Hepatocyte (in vitro differentiated cells): ENCODE measurements at regions not wholly inside any gene's neighbourhood (a gene's known extent, or its start where the extent isn't known, plus 50 kb on each side); places are given as distances from the start of the nearest gene placed in this dataset.

Experiments used
- DNase-seq: peaks from one replicate; pipeline ENCODE4 v3.0.0-alpha.2; 2016; ENCODE audit warnings: low spot score
- H2AFZ ChIP-seq: fragments of 200-600 bp; sonication (generic); 2 replicates; pipeline ENCODE4 v1.6.0; 2016; ENCODE audit warnings: antibody characterized with exemption, mild to moderate bottlenecking
- H3K27ac ChIP-seq: fragments of 200-600 bp; sonication (generic); 2 replicates; pipeline ENCODE4 v1.5.1; 2016; ENCODE audit warnings: mild to moderate bottlenecking
- H3K27me3 ChIP-seq: fragments of 200-600 bp; sonication (generic); 2 replicates; pipeline ENCODE4 v1.6.1; 2016
- H3K36me3 ChIP-seq: fragments of 200-600 bp; sonication (generic); replicated peaks from 2 replicates; pipeline ENCODE4 v1.5.1; 2016; ENCODE audit warnings: low read depth; ENCODE audit not compliant: insufficient read depth
- H3K4me1 ChIP-seq: fragments of 200-600 bp; sonication (generic); 2 replicates; pipeline ENCODE4 v1.5.1; 2016; ENCODE audit warnings: mild to moderate bottlenecking, moderate library complexity; ENCODE audit not compliant: insufficient read depth
- H3K4me2 ChIP-seq: fragments of 200-600 bp; sonication (generic); 2 replicates; pipeline ENCODE4 v1.6.0; 2016
- H3K4me3 ChIP-seq: fragments of 200-600 bp; sonication (generic); 2 replicates; pipeline ENCODE4 v1.5.1; 2016; ENCODE audit warnings: mild to moderate bottlenecking
- H3K79me2 ChIP-seq: fragments of 200-600 bp; sonication (generic); 2 replicates; pipeline ENCODE4 v1.6.0; 2017; ENCODE audit warnings: mild to moderate bottlenecking
- H3K9me2 ChIP-seq: fragments of 200-600 bp; sonication (generic); replicated peaks from 2 replicates; pipeline ENCODE4 v1.6.0; 2017; ENCODE audit warnings: mild to moderate bottlenecking; ENCODE audit not compliant: insufficient read depth
- H3K9me3 ChIP-seq: fragments of 200-600 bp; sonication (generic); 2 replicates; pipeline ENCODE4 v1.5.1; 2016; ENCODE audit warnings: low read depth, mild to moderate bottlenecking
- H4K20me1 ChIP-seq: fragments of 200-600 bp; sonication (generic); 2 replicates; pipeline ENCODE4 v1.6.0; 2016; ENCODE audit warnings: mild to moderate bottlenecking; ENCODE audit not compliant: insufficient read depth, poor library complexity, severe bottlenecking
- EZH2 ChIP-seq: fragments of 200-600 bp; sonication (generic); IDR thresholded peaks from 2 replicates; pipeline ENCODE4 v1.6.1; 2016; ENCODE audit warnings: antibody characterized with exemption, mild to moderate bottlenecking, borderline replicate concordance
- EZH2phosphoT487 ChIP-seq: fragments of 200-600 bp; sonication (generic); IDR thresholded peaks from one replicate; pipeline ENCODE4 v1.6.1; 2018; ENCODE audit warnings: antibody characterized with exemption, mild to moderate bottlenecking, low read depth, moderate library complexity; ENCODE audit not compliant: unreplicated experiment, severe bottlenecking
- WGBS: methylation state at CpG from one replicate; pipeline ENCODE4 v1.1.6; 2016; ENCODE audit warnings: low lambda C conversion rate; ENCODE audit errors: missing lambda C conversion rate; 5-methylcytosine and 5-hydroxymethylcytosine counted together
- TF ChIP-seq, protein P1 (sequence below): fragments of 200-600 bp; sonication (generic); IDR thresholded peaks from 2 replicates; pipeline ENCODE4 v1.5.1; 2016; ENCODE audit warnings: antibody characterized with exemption, mild to moderate bottlenecking; ENCODE audit not compliant: poor library complexity

DNA sequence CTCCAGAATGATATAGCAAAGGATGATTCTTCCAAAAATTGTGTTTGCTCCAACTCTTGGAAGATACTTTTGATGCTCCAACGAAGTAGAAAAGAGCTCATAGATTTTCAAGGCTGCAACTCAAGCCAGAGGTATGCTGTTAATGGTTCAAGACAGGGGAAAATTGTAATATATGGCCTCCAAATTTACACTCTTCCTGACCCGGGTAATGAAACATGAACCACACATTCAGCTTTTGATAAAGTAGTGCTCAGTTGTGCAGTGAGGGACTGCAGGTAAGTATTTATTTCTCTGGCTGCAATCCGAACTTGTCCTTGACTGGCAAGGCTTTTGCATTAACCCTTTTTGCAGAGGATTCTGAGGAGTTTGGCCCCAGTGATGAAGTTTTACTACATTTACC is 446.4 kb downstream of the RASEF start:
- no peak overlapping the region for H3K4me2 ChIP-seq
- no peak overlapping the region for H2AFZ ChIP-seq
- 69% methylated on average over 3 of the region's 3 CpGs for WGBS
- no peaks in the 10 kb centered on the region for H4K20me1 ChIP-seq
- no peaks in the 10 kb centered on the region for H3K9me2 ChIP-seq
- DNase-seq: no peak
- H3K4me3 ChIP-seq: no peak overlapping the region
- no peaks in the 10 kb centered on the region for H3K36me3 ChIP-seq
- no peaks in the 10 kb centered on the region for H3K4me1 ChIP-seq
- no peaks in the 10 kb centered on the region for H3K27me3 ChIP-seq
- H3K9me3 ChIP-seq: no peaks in the 10 kb centered on the region
- TF ChIP-seq EZH2: no peak
- TF ChIP-seq EZH2phosphoT487: no peak
- TF ChIP-seq, protein P1, sequence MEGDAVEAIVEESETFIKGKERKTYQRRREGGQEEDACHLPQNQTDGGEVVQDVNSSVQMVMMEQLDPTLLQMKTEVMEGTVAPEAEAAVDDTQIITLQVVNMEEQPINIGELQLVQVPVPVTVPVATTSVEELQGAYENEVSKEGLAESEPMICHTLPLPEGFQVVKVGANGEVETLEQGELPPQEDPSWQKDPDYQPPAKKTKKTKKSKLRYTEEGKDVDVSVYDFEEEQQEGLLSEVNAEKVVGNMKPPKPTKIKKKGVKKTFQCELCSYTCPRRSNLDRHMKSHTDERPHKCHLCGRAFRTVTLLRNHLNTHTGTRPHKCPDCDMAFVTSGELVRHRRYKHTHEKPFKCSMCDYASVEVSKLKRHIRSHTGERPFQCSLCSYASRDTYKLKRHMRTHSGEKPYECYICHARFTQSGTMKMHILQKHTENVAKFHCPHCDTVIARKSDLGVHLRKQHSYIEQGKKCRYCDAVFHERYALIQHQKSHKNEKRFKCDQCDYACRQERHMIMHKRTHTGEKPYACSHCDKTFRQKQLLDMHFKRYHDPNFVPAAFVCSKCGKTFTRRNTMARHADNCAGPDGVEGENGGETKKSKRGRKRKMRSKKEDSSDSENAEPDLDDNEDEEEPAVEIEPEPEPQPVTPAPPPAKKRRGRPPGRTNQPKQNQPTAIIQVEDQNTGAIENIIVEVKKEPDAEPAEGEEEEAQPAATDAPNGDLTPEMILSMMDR: no peak
- no peaks in the 10 kb centered on the region for H3K79me2 ChIP-seq
- no peak overlapping the region for H3K27ac ChIP-seq

DNA sequence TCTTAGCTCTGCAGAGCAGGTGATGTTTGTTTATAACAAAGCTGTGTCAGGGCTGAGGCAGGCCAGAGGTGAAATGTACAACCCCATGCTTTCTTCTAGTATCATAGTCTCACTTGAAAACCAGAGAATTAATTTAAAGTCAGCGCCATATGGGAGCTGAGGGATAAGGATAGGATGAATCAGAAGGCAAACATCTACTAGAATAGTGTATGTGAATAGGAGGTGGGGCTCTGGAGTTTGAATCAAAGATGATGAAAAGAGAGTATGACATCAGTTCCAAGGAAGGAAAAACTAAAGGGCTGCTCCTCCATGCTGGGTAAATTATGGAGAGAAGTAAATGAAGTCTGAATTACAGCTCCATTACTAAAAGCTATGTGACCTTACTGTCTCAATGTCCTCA is 441.5 kb downstream of the RASEF start:
- no peaks in the 10 kb centered on the region for H3K9me3 ChIP-seq
- H3K9me2 ChIP-seq: no peaks in the 10 kb centered on the region
- TF ChIP-seq, protein P1: no peak
- TF ChIP-seq EZH2phosphoT487 (no peak), EZH2 (no peak)
- H3K4me1 ChIP-seq: no peaks in the 10 kb centered on the region
- no peaks in the 10 kb centered on the region for H3K36me3 ChIP-seq
- DNase-seq: no peak
- H3K27ac ChIP-seq: no peak overlapping the region
- no peak overlapping the region for H2AFZ ChIP-seq
- no peak overlapping the region for H3K4me3 ChIP-seq
- no peaks in the 10 kb centered on the region for H3K79me2 ChIP-seq
- WGBS: 85% methylated on average over 1 of the region's 1 CpG
- H3K4me2 ChIP-seq: no peak overlapping the region
- no peaks in the 10 kb centered on the region for H4K20me1 ChIP-seq
- no peaks in the 10 kb centered on the region for H3K27me3 ChIP-seq

DNA sequence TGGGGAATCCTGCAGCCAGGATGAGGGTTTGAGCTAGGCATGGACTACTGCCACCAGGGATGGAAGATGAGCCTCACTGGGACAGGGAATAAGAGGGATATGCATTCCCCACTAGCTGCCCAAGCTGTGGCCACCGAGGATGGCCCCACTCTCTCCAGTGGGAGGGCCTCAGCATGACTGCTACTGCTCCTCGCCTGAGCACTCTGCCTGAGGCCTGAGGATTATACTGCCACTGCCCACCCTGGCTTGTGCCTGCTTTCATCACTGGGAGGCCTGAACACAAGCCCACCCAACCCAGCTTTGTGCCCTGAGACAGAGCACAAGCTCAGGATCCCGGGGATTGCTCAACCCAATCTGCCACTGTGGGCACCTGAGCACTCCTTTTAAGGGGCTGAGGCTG is 425.6 kb downstream of the RASEF start:
- no peak for DNase-seq
- Histone ChIP-seq H3K4me1 (no peaks in the 10 kb centered on the region), H3K4me3 (no peak overlapping the region), H3K27me3 (no peaks in the 10 kb centered on the region), H3K27ac (no peak overlapping the region), H3K36me3 (no peaks in the 10 kb centered on the region), H2AFZ (no peak overlapping the region), H3K79me2 (no peaks in the 10 kb centered on the region), H4K20me1 (no peaks in the 10 kb centered on the region), H3K4me2 (no peak overlapping the region), H3K9me2 (no peaks in the 10 kb centered on the region), H3K9me3 (peaks cover 4% of the 10 kb centered on the region)
- 83% methylated on average over 3 of the region's 3 CpGs for whole genome bisulfite sequencing
- TF ChIP-seq, protein P1: no peak
- TF ChIP-seq EZH2 (no peak), EZH2phosphoT487 (no peak)

DNA sequence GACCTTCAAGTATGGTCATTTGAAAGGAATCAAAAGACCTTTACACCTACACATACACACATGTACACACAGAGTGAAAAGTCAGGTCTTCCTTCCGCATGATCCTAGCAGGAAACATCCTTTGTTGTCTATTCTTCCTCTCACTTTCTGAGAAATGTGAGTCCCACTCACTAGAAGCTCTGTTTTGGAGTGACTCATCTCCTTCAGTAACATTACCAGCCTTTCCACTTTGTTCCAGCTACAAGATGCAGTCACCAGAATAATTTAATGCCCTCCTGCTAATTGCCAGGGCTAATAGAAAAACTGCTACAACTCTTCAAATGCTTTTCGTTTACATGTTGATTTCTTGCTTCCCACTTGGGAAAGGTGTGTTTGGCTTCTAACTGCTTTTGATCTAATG is 417.3 kb downstream of the RASEF start:
- H3K79me2 ChIP-seq: no peaks in the 10 kb centered on the region
- TF ChIP-seq EZH2phosphoT487 (no peak), EZH2 (no peak)
- TF ChIP-seq, protein P1: no peak
- no peak overlapping the region for H3K27ac ChIP-seq
- no peak overlapping the region for H3K4me2 ChIP-seq
- H4K20me1 ChIP-seq: no peaks in the 10 kb centered on the region
- H3K36me3 ChIP-seq: no peaks in the 10 kb centered on the region
- no peak for DNase-seq
- H3K9me3 ChIP-seq: no peaks in the 10 kb centered on the region
- H3K4me3 ChIP-seq: no peak overlapping the region
- H2AFZ ChIP-seq: no peak overlapping the region
- WGBS: 76% methylated on average over 2 of the region's 2 CpGs
- H3K27me3 ChIP-seq: no peaks in the 10 kb centered on the region
- no peaks in the 10 kb centered on the region for H3K9me2 ChIP-seq
- no peaks in the 10 kb centered on the region for H3K4me1 ChIP-seq
